NT2/D1 (cell line): ENCODE measurements at regions not wholly inside any gene's neighbourhood (a gene's known extent, or its start where the extent isn't known, plus 50 kb on each side); places are given as distances from the start of the nearest gene placed in this dataset.

Source experiments
- DNase-seq: peaks from one replicate; pipeline ENCODE4 v3.0.0-alpha.2; 2011; ENCODE audit warnings: low read depth, low spot score
- H3K27me3 ChIP-seq: 2 replicates; pipeline ENCODE4 v1.6.0; 2011; ENCODE audit warnings: mild to moderate bottlenecking; ENCODE audit not compliant: insufficient read length, insufficient read depth
- H3K36me3 ChIP-seq: 2 replicates; pipeline ENCODE4 v1.6.1; 2011; ENCODE audit warnings: mild to moderate bottlenecking, low read length, mixed read lengths; ENCODE audit not compliant: insufficient read depth, insufficient read length
- H3K4me1 ChIP-seq: 2 replicates; pipeline ENCODE4 v1.5.1; 2011; ENCODE audit not compliant: insufficient read depth, insufficient read length
- H3K4me3 ChIP-seq: 2 replicates; pipeline ENCODE4 v1.5.1; 2011; ENCODE audit warnings: low read depth; ENCODE audit not compliant: insufficient read length
- H3K9ac ChIP-seq: 2 replicates; pipeline ENCODE4 v1.6.0; 2011; ENCODE audit warnings: low read depth; ENCODE audit not compliant: insufficient read length
- H3K9me3 ChIP-seq: 2 replicates; pipeline ENCODE4 v1.5.1; 2011; ENCODE audit warnings: mild to moderate bottlenecking, low read length; ENCODE audit not compliant: insufficient read depth
- SUZ12 ChIP-seq: IDR thresholded peaks from 2 replicates; pipeline ENCODE4 v1.6.1; 2011; ENCODE audit not compliant: insufficient read length, insufficient read depth; ENCODE audit errors: extremely low read depth
- YY1 ChIP-seq: IDR thresholded peaks from 2 replicates; pipeline ENCODE4 v1.6.1; 2011; ENCODE audit not compliant: insufficient read length, insufficient read depth
- ZNF274 ChIP-seq: IDR thresholded peaks from 2 replicates; pipeline ENCODE4 v1.6.1; 2011; ENCODE audit warnings: mild to moderate bottlenecking, low read depth, low read length

DNA sequence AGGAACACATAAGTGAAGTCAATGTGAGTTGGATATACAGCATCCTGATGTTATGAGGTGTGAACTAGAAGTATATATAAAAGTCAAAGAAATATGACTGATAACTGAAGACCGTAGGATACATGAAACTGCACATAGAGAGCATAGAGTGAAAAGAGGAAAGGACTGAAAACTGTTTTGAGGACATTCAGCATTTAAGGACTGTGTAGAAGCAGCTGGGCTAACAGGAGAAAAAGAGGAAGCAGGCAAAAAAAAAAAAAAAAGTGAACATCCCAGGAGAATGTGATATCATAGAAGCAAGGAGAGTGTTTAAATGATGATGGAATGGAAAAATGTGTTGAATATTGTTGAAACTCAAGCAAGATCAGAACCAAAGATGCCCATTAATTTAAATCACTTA is 363.5 kb downstream of the PCDH20 start:
- no peaks in the 10 kb centered on the region for H3K27me3 ChIP-seq
- no peak overlapping the region for H3K4me3 ChIP-seq
- no peaks in the 10 kb centered on the region for H3K9me3 ChIP-seq
- no peaks in the 10 kb centered on the region for H3K4me1 ChIP-seq
- DNase-seq, result no peak
- TF ChIP-seq YY1, result no peak
- H3K9ac ChIP-seq, result no peak overlapping the region
- H3K36me3 ChIP-seq, result no peaks in the 10 kb centered on the region

GRCh38 chr13:61045251-61045650 is 370.4 kb downstream of the PCDH20 start:
- Histone ChIP-seq H3K4me1 (no peaks in the 10 kb centered on the region), H3K9ac (no peak overlapping the region), H3K9me3 (no peaks in the 10 kb centered on the region), H3K36me3 (no peaks in the 10 kb centered on the region), H3K27me3 (no peaks in the 10 kb centered on the region), H3K4me3 (no peak overlapping the region)
- DNase-seq, result no peak
- TF ChIP-seq SUZ12, result no peak
- TF ChIP-seq YY1, result no peak
- TF ChIP-seq ZNF274, result no peak

- Histone ChIP-seq H3K4me1 (no peaks in the 10 kb centered on the region), H3K9ac (no peak overlapping the region), H3K9me3 (no peaks in the 10 kb centered on the region), H3K36me3 (no peaks in the 10 kb centered on the region), H3K4me3 (no peak overlapping the region), H3K27me3 (no peaks in the 10 kb centered on the region)
- TF ChIP-seq YY1 (no peak), ZNF274 (no peak), SUZ12 (no peak)
- DNase-seq, result no peak
Measured at GRCh38 chr13:61040181-61040580, 375.5 kb downstream of the PCDH20 start.

- H3K4me3 ChIP-seq, result no peak overlapping the region
- DNase-seq, result no peak
- H3K27me3 ChIP-seq, result no peaks in the 10 kb centered on the region
- TF ChIP-seq SUZ12 (no peak), YY1 (no peak), ZNF274 (no peak)
- H3K36me3 ChIP-seq, result no peaks in the 10 kb centered on the region
- H3K9ac ChIP-seq, result no peak overlapping the region
- no peaks in the 10 kb centered on the region for H3K9me3 ChIP-seq
- no peaks in the 10 kb centered on the region for H3K4me1 ChIP-seq
Measured at GRCh38 chr13:61039302-61039701, 376.3 kb downstream of the PCDH20 start.

DNA sequence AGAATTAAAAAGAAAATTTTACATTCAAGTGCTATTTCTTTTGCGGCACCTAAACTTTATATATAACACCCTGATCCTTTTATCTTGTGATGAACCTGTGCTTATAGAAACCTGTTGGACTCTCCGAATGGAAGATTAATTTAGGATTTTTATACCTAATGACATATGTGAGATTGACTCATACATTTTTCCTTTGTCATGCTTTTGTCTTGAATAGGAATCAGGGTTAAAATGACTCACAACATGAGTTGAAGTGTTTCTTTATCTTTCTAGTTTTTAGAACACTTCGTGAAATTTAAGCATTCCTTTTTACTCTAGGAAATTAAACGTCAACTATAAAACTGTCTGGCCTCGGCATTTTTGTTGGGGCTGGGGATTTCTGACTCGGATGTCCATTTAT is 378.9 kb downstream of the PCDH20 start:
- H3K27me3 ChIP-seq, result no peaks in the 10 kb centered on the region
- H3K36me3 ChIP-seq, result no peaks in the 10 kb centered on the region
- DNase-seq, result no peak
- H3K4me3 ChIP-seq, result no peak overlapping the region
- no peaks in the 10 kb centered on the region for H3K9me3 ChIP-seq
- TF ChIP-seq YY1 (no peak), ZNF274 (no peak), SUZ12 (no peak)
- H3K4me1 ChIP-seq, result no peaks in the 10 kb centered on the region
- H3K9ac ChIP-seq, result no peak overlapping the region

DNA sequence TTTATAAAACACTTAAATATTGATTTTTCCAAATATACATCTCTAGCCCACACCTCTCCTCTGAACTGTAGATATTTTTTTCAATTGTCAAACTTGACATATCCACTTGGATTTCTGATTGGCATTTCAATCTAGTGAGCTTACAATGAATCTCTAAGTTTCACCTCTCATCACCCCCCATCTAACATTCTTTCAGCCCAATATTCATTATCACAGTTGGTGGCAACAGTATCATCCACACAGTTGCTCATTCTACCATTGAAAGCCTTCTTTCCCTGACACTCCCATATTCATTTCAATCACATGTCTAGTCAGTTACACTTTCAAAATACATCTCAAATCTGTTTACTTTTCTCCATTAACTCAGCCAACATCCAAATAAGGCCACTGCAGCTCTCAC is 385.2 kb downstream of the PCDH20 start:
- Histone ChIP-seq H3K9ac (no peak overlapping the region), H3K36me3 (no peaks in the 10 kb centered on the region), H3K9me3 (no peaks in the 10 kb centered on the region), H3K4me1 (no peaks in the 10 kb centered on the region), H3K27me3 (no peaks in the 10 kb centered on the region), H3K4me3 (no peak overlapping the region)
- TF ChIP-seq YY1, result no peak
- no peak for TF ChIP-seq ZNF274
- no peak for TF ChIP-seq SUZ12
- no peak for DNase-seq

- Histone ChIP-seq H3K4me1 (no peaks in the 10 kb centered on the region), H3K36me3 (no peaks in the 10 kb centered on the region), H3K9me3 (no peaks in the 10 kb centered on the region), H3K4me3 (no peak overlapping the region), H3K9ac (no peak overlapping the region), H3K27me3 (no peaks in the 10 kb centered on the region)
- peak; percentile 5 for DNase-seq
- no peak for TF ChIP-seq ZNF274
- no peak for TF ChIP-seq YY1
- no peak for TF ChIP-seq SUZ12
Measured at GRCh38 chr13:61029064-61029463, 386.6 kb downstream of the PCDH20 start.

DNA sequence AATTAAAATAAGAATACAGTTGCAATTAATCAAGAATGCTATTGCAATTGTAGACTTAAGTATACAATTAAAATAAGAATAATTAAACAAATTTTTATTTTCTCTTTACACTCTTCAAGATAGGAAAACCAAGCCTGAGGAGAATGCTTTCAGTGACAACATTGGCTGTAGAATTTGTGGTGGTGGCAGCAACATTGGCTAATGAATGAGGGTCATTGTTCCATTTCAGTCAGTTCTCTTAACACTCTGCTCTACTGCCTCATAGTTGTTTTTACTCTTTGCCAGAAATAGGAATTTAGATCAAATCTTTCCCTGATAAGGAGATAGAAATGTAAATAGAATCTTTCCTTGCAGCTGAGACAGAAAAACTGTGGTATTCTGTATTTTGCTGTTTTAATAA is 391.6 kb downstream of the PCDH20 start:
- no peak for DNase-seq
- TF ChIP-seq YY1, result no peak
- no peak for TF ChIP-seq SUZ12
- no peak for TF ChIP-seq ZNF274
- H3K9me3 ChIP-seq, result no peaks in the 10 kb centered on the region
- H3K9ac ChIP-seq, result no peak overlapping the region
- H3K4me1 ChIP-seq, result no peaks in the 10 kb centered on the region
- no peak overlapping the region for H3K4me3 ChIP-seq
- no peaks in the 10 kb centered on the region for H3K27me3 ChIP-seq
- no peaks in the 10 kb centered on the region for H3K36me3 ChIP-seq
